ENCODE measurements at regions not wholly inside any gene's neighbourhood (a gene's known extent, or its start where the extent isn't known, plus 50 kb on each side); places are given as distances from the start of the nearest gene placed in this dataset.

DNA sequence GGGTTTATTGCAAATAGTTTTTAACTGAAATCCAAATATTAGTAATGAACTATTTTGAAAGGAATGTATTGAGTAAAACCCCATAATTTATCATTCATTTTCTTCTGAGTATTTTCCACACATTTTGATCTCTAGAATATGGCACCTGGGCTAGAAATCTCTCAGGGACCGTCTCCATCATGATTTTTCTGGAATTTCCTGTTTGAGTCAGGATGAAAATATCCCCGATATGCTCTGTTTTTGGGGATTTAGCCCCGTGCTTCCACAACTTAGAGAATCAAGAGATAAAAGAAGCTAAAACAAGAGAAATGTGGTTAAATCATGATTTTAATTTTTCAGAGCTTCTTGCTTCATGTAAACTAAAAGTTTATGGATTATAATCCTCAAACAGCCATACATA is 114.2 kb downstream of the SPCS3 start:
- H3K27me3 ChIP-seq = no peaks in the 10 kb centered on the region
- no peak for DNase-seq
- intact Hi-C loops (cut with DNase I) = no loop called here

GRCh38 chr4:176435901-176436292 is 116.1 kb downstream of the SPCS3 start:
- no peaks in the 10 kb centered on the region for H3K36me3 ChIP-seq
- no peak for DNase-seq
- no peak for TF ChIP-seq CTCF (IDR thresholded peaks at IDR 0.05)
- no peaks in the 10 kb centered on the region for H3K27me3 ChIP-seq
- no peak for FAIRE-seq
- no peak for ATAC-seq
- no peaks in the 10 kb centered on the region for H3K4me1 ChIP-seq
- 43 to 44% methylated on average over 1 of the region's 1 CpG for WGBS, 2 donors
- no peak overlapping the region for H3K27ac ChIP-seq
- intact Hi-C loops (cut with DNase I) = no loop called here
- H3K9me3 ChIP-seq = no peaks in the 10 kb centered on the region
- H3K4me3 ChIP-seq = no peak overlapping the region

More for the DNA sequence above, 114.2 kb downstream of the SPCS3 start:
- 60 to 72% methylated on average over 3 of the region's 3 CpGs for WGBS, 2 donors
- Histone ChIP-seq H3K36me3 (no peaks in the 10 kb centered on the region), H3K4me3 (no peak overlapping the region), H3K9me3 (no peaks in the 10 kb centered on the region), H3K27ac (no peak overlapping the region), H3K4me1 (no peaks in the 10 kb centered on the region)
- no peak for FAIRE-seq
- TF ChIP-seq CTCF (IDR thresholded peaks at IDR 0.05) = no peak
- no peak for ATAC-seq

GRCh38 chr4:176436293-176436973 is 116.7 kb downstream of the SPCS3 start:
- 53 to 55% methylated on average over 5 of the region's 5 CpGs for WGBS, 2 donors
- FAIRE-seq = no peak

GRCh38 chr4:176437756-176438155 is 118.0 kb downstream of the SPCS3 start:
- H3K4me1 ChIP-seq = no peaks in the 10 kb centered on the region
- 65 to 67% methylated on average over 1 of the region's 1 CpG for WGBS, 2 donors
- ATAC-seq (no peak), FAIRE-seq (no peak), DNase-seq (no peak)
- no peak for TF ChIP-seq CTCF (IDR thresholded peaks at IDR 0.05)
- H3K4me3 ChIP-seq = no peak overlapping the region
- no peak overlapping the region for H3K27ac ChIP-seq
- H3K36me3 ChIP-seq = no peaks in the 10 kb centered on the region
- intact Hi-C loops (cut with DNase I) = no loop called here
- H3K9me3 ChIP-seq = no peaks in the 10 kb centered on the region
- no peaks in the 10 kb centered on the region for H3K27me3 ChIP-seq

More at GRCh38 chr4:176436293-176436973, 116.7 kb downstream of the SPCS3 start:
- ATAC-seq (no peak), DNase-seq (no peak)
- Histone ChIP-seq H3K4me3 (no peak overlapping the region), H3K27ac (no peak overlapping the region), H3K9me3 (no peaks in the 10 kb centered on the region), H3K4me1 (no peaks in the 10 kb centered on the region), H3K27me3 (no peaks in the 10 kb centered on the region), H3K36me3 (no peaks in the 10 kb centered on the region)
- no peak for TF ChIP-seq CTCF (IDR thresholded peaks at IDR 0.05)
- intact Hi-C loops (cut with DNase I) = no loop called here

DNA sequence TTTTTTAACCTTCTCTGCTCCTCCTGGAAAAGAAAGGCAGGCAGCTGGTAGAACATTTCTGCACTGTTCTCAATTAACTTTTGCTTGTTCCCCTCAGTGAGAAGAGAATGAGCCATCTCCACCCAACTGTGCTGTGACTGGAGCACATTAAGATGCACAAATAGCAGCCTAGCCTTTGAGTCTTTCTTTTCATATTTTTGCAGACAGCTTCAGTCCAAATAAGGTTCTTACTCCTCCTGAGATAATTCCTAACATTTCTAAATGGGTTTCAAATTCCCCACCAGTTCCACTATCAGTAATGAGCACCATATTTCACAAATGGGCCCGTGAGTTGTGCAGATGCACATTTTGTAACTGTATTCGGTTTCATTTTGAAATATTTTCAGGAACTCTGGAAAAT is 118.6 kb downstream of the SPCS3 start:
- intact Hi-C loops (cut with DNase I) = no loop called here
- no peak for FAIRE-seq
- DNase-seq = no peak
- ATAC-seq = no peak
- no peak for TF ChIP-seq CTCF (IDR thresholded peaks at IDR 0.05)
- H3K27ac ChIP-seq = no peak overlapping the region
- no peaks in the 10 kb centered on the region for H3K36me3 ChIP-seq
- H3K4me1 ChIP-seq = no peaks in the 10 kb centered on the region
- H3K27me3 ChIP-seq = no peaks in the 10 kb centered on the region
- H3K9me3 ChIP-seq = no peaks in the 10 kb centered on the region
- H3K4me3 ChIP-seq = no peak overlapping the region
- 55 to 57% methylated on average over 2 of the region's 2 CpGs for WGBS, 2 donors

Data from pancreas (tissue), 10 donors.